ENCODE measurements at regions not wholly inside any gene's neighbourhood (a gene's known extent, or its start where the extent isn't known, plus 50 kb on each side); places are given as distances from the start of the nearest gene placed in this dataset.

DNA sequence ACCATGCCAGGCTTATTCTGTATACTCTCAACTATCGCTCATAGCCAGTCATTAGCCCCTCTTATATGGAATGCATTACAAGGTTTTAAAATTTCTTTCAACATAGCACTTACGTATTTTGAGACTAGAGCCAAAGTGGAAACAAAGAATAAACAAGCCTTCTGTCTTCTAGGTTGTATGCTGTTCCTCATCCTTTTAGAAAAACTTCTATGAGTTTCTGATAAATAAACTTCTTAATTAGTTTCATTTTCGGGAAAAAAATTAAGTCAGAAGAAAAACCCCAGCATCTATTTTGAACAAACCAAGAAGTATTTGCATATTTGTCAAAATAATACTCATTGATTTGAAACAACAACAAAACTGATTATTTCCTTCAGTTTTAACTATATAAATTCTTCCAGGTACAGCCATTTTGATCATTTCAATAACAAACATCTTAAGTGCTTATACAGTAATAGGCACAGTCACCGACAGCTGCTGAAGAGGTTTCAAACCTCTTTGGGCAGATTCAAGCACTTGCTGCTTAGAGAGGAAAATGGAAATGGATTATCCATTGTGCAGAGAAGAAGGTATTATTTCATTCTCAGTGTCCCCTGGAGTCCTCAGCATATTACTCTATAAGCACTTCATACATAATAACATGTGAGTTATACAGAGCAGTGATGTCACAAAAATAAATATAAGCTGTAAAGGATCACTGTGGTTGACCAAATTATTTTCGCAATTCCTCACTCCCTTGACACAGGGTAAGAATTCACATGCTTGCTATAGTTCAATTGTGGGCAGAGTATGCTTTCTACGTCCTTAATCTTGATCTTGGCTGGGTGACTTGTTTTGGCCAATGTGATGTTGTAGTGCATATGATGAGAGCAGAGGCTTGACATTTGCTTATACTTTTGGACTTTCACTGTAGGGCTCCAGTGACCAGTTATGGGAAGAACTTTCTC lies 833.8 kb downstream of the TRIB2 start:
- intact Hi-C loops (cut with DNase I; ENCODE audit: low total_unique reads) = no loop called here
- no peak for DNase-seq
- TF ChIP-seq, protein P1, sequence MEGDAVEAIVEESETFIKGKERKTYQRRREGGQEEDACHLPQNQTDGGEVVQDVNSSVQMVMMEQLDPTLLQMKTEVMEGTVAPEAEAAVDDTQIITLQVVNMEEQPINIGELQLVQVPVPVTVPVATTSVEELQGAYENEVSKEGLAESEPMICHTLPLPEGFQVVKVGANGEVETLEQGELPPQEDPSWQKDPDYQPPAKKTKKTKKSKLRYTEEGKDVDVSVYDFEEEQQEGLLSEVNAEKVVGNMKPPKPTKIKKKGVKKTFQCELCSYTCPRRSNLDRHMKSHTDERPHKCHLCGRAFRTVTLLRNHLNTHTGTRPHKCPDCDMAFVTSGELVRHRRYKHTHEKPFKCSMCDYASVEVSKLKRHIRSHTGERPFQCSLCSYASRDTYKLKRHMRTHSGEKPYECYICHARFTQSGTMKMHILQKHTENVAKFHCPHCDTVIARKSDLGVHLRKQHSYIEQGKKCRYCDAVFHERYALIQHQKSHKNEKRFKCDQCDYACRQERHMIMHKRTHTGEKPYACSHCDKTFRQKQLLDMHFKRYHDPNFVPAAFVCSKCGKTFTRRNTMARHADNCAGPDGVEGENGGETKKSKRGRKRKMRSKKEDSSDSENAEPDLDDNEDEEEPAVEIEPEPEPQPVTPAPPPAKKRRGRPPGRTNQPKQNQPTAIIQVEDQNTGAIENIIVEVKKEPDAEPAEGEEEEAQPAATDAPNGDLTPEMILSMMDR (IDR thresholded peaks at IDR 0.05) = no peak
- H3K36me3 ChIP-seq = no peaks in the 10 kb centered on the region
- H3K27me3 ChIP-seq = no peaks in the 10 kb centered on the region
- H3K4me1 ChIP-seq = no peaks in the 10 kb centered on the region
- no peak overlapping the region for H3K27ac ChIP-seq
- no peak overlapping the region for H3K4me3 ChIP-seq
- no peaks in the 10 kb centered on the region for H3K9me3 ChIP-seq

DNA sequence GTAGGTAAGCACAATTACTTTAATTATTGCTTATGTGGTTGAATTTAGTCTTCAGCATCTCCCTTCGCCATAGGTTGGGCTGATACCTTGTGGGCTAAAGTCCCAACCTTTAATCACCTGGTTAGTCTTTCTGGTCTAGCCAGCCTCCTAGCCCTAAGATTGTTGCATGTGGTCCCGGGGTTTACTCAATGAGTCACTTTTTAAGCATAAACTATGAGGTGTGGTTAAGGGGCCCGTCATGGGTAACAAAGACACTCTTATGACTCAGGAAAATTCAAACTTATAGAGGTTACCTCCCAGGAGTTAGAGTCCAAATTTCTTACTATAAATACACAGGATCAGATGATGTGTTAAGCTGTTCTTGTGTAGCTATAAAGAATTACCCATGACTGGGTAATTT lies 841.6 kb downstream of the TRIB2 start:
- Histone ChIP-seq H3K36me3 (no peaks in the 10 kb centered on the region), H3K27ac (no peak overlapping the region), H3K9me3 (no peaks in the 10 kb centered on the region), H3K4me1 (no peaks in the 10 kb centered on the region), H3K4me3 (no peak overlapping the region), H3K27me3 (no peaks in the 10 kb centered on the region)
- TF ChIP-seq, protein P1 (IDR thresholded peaks at IDR 0.05) = no peak
- no peak for DNase-seq
- intact Hi-C loops (cut with DNase I; ENCODE audit: low total_unique reads) = no loop called here

DNA sequence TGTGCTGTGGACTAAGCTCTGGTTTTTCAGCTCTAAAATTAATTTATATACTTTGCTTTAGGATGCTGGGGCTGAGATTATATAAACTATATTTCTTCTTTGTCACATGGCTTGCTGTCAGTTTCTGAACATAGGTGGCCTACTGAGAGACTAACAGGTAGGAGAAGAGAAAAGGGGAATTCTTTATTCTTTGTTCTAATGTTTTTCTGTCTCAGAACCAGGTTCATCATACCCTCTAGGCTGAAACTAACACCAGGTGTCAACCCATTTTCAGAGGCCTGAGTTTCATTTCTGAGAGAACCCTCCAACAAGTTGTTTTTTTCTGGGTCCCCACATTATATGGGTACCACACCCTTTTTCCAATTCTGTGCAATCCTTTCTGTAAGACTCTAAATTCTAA lies 843.6 kb downstream of the TRIB2 start:
- no peak overlapping the region for H3K27ac ChIP-seq
- no peaks in the 10 kb centered on the region for H3K27me3 ChIP-seq
- no peaks in the 10 kb centered on the region for H3K9me3 ChIP-seq
- DNase-seq = no peak
- H3K4me1 ChIP-seq = no peaks in the 10 kb centered on the region
- TF ChIP-seq, protein P1 (IDR thresholded peaks at IDR 0.05) = no peak
- intact Hi-C loops (cut with DNase I; ENCODE audit: low total_unique reads) = no loop called here
- H3K4me3 ChIP-seq = no peak overlapping the region
- no peaks in the 10 kb centered on the region for H3K36me3 ChIP-seq

DNA sequence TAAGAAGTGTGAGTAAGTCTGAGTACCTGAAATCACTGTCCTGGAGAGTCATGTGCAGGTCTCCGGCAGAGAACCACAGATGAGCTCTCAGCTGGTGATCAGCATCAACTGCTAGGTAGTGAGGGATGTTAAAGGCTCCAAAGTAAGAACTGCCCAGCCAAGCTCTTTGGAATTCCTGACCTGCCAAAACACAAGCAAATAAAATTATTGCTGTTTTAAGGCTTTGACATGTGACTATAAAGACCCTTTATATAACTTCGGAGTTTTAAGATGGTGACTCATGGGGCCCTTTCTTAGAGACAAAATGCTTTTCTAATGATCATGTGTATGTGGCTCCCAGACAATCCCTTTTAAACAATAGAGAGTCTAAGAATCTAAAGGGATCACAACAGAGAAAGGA lies 855.7 kb downstream of the TRIB2 start:
- Histone ChIP-seq H3K4me1 (no peaks in the 10 kb centered on the region), H3K4me3 (no peak overlapping the region), H3K27ac (no peak overlapping the region), H3K27me3 (no peaks in the 10 kb centered on the region), H3K9me3 (no peaks in the 10 kb centered on the region), H3K36me3 (no peaks in the 10 kb centered on the region)
- intact Hi-C loops (cut with DNase I; ENCODE audit: low total_unique reads) = no loop called here
- TF ChIP-seq, protein P1 (IDR thresholded peaks at IDR 0.05) = no peak
- no peak for DNase-seq

DNA sequence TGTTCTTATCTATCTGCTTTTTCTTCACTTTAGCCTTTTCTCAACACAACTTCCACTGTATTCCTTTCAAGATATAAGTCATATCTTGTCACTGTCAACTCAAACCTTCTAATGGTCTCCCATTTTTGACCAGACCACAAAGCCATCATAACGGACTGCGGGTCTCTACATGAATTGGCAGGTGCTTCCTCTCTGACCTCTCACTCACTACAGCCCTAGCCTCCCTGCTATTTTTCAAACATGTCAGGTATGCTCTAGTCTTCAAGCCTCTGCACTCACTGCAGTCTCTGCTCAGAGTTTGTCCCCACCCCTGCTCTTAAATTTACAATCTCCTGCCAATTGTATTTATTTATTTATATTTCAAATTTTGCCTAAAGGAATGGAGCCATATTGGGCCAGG lies 858.1 kb downstream of the TRIB2 start:
- Histone ChIP-seq H3K27me3 (no peaks in the 10 kb centered on the region), H3K36me3 (no peaks in the 10 kb centered on the region), H3K9me3 (no peaks in the 10 kb centered on the region), H3K27ac (no peak overlapping the region), H3K4me3 (no peak overlapping the region), H3K4me1 (no peaks in the 10 kb centered on the region)
- DNase-seq = no peak
- intact Hi-C loops (cut with DNase I; ENCODE audit: low total_unique reads) = no loop called here
- TF ChIP-seq, protein P1 (IDR thresholded peaks at IDR 0.05) = no peak

All from tibial artery (tissue), 4 donors.